B cell (primary cell): ENCODE measurements at regions not wholly inside any gene's neighbourhood (a gene's known extent, or its start where the extent isn't known, plus 50 kb on each side); places are given as distances from the start of the nearest gene placed in this dataset.
"Not testable (repeated sequence)": the region's sequence is repeated elsewhere in the genome, so short reads cannot be mapped to it uniquely, and the experiment has no call there.

Experiments
- CTCF ChIP-seq: fragments of 200-600 bp; IDR thresholded peaks from one replicate; pipeline ENCODE4 v1.8.0; 2022; ENCODE audit warnings: antibody characterized with exemption, mild to moderate bottlenecking
- EZH2 ChIP-seq: IDR thresholded peaks from 2 replicates; pipeline ENCODE4 v1.6.1; 2012; ENCODE audit warnings: borderline replicate concordance, low read depth, mild to moderate bottlenecking, moderate library complexity, low read length; ENCODE audit not compliant: insufficient read depth, poor library complexity, severe bottlenecking

GRCh38 chr2:34494192-34494591 lies 895.1 kb upstream of the FAM98A start:
- TF ChIP-seq CTCF, EZH2: not testable (repeated sequence)
